B cell (primary cell): ENCODE measurements at regions not wholly inside any gene's neighbourhood (a gene's known extent, or its start where the extent isn't known, plus 50 kb on each side); places are given as distances from the start of the nearest gene placed in this dataset.

Experiments used
- ATAC-seq: fragments of 200-7000 bp; cut with Tn5 transposase; one replicate; pipeline ENCODE4 v1.10.0; 2021; ENCODE audit warnings: low read depth, mild to moderate bottlenecking, moderate number of reproducible peaks, moderate library complexity
- CTCF ChIA-PET: fragments of 350-600 bp; sonication (Branson Sonifier 250); formaldehyde crosslinking; loops from one replicate; lab custom pipeline; 2021; ENCODE audit warnings: antibody characterized with exemption, inconsistent platforms; lab: Charles Lee
- POLR2A ChIA-PET: fragments of 350-600 bp; sonication (Branson Sonifier 250); formaldehyde crosslinking; loops from one replicate; lab custom pipeline; 2021; ENCODE audit warnings: antibody characterized with exemption; lab: Charles Lee
- DNase-seq: peaks from one replicate; pipeline ENCODE4 v3.0.0; 2013
- H2AFZ ChIP-seq: 2 replicates; pipeline ENCODE4 v1.6.1; 2012; ENCODE audit warnings: mild to moderate bottlenecking, low read depth, low read length; ENCODE audit not compliant: insufficient read depth, poor library complexity, severe bottlenecking
- H3K27ac ChIP-seq, 2 donors: 1 replicate in 1 of 2; 2 replicates in 1 of 2; pipeline ENCODE4 v1.5.1; 2012 to 2013; ENCODE audit warnings: low read length in 2 of 2, mild to moderate bottlenecking in 2 of 2, moderate library complexity in 1 of 2
- H3K27me3 ChIP-seq, 4 experiments: fragments of 200-600 bp in 1 of 4; sonication (generic) in 1 of 4; replicated peaks in 1 of 4; 1 replicate in 2 of 4; 2 replicates in 2 of 4; pipeline versions ENCODE4 v1.6.1 to v1.7.0; 2013 to 2016; ENCODE audit warnings: low read length in 3 of 4, mild to moderate bottlenecking in 2 of 4, mixed read lengths in 1 of 4, moderate library complexity in 1 of 4; ENCODE audit not compliant: insufficient read depth in 4 of 4, control insufficient read depth in 3 of 4; ENCODE audit errors: control extremely low read depth in 1 of 4
- H3K36me3 ChIP-seq, 2 experiments: replicated peaks in 1 of 2; 1 replicate in 1 of 2; 2 replicates in 1 of 2; pipeline versions ENCODE4 v1.6.1 to v1.7.1; 2013; ENCODE audit warnings: low read length in 1 of 2; ENCODE audit not compliant: insufficient read depth in 2 of 2, control insufficient read depth in 1 of 2; ENCODE audit errors: control extremely low read depth in 1 of 2, extremely low read depth in 1 of 2
- H3K4me1 ChIP-seq, 2 donors: fragments of 200-600 bp in 1 of 2; sonication (generic) in 1 of 2; 1 replicate in 1 of 2; 2 replicates in 1 of 2; pipeline versions ENCODE4 v1.5.1 to v1.6.1; 2013 to 2017; ENCODE audit warnings: low read length in 2 of 2; ENCODE audit not compliant: control insufficient read depth in 2 of 2, insufficient read depth in 2 of 2
- H3K4me2 ChIP-seq: replicated peaks from 2 replicates; pipeline ENCODE3; 2012; ENCODE audit warnings: mild to moderate bottlenecking, low read depth, low read length; ENCODE audit not compliant: poor library complexity, severe bottlenecking
- H3K4me3 ChIP-seq, 5 experiments: fragments of 200-600 bp in 1 of 5; sonication (generic) in 1 of 5; 1 replicate in 3 of 5; 2 replicates in 2 of 5; pipeline versions ENCODE4 v1.5.1 to v1.7.0; 2011 to 2016; ENCODE audit warnings: low read length in 4 of 5, mild to moderate bottlenecking in 4 of 5, low read depth in 2 of 5, control low read depth in 1 of 5, moderate library complexity in 1 of 5; ENCODE audit not compliant: insufficient read depth in 1 of 5; ENCODE audit errors: control extremely low read depth in 1 of 5, extremely low read depth in 1 of 5
- H3K79me2 ChIP-seq: fragments of 200-600 bp; sonication (generic); one replicate; pipeline ENCODE4 v1.6.0; 2016; ENCODE audit warnings: low read length; ENCODE audit not compliant: control insufficient read depth, insufficient read depth
- H3K9ac ChIP-seq: fragments of 200-600 bp; sonication (generic); 2 replicates; pipeline ENCODE4 v1.6.1; 2017; ENCODE audit warnings: mild to moderate bottlenecking, low read length, moderate library complexity
- H3K9me3 ChIP-seq, 3 donors: one replicate each; pipeline versions ENCODE4 v1.6.1 to v1.7.1; 2013; ENCODE audit warnings: low read length in 2 of 3; ENCODE audit not compliant: control insufficient read depth in 2 of 3, insufficient read depth in 1 of 3; ENCODE audit errors: control extremely low read depth in 1 of 3
- H4K20me1 ChIP-seq: 2 replicates; pipeline ENCODE4 v1.6.0; 2012; ENCODE audit warnings: mild to moderate bottlenecking, low read length; ENCODE audit not compliant: insufficient read depth, control insufficient read depth, poor library complexity, severe bottlenecking
- H3K27ac Mint-ChIP-seq: one replicate; pipeline ENCODE4 v1.8.0; 2021; ENCODE audit warnings: mixed read lengths
- H3K27me3 Mint-ChIP-seq: one replicate; pipeline ENCODE4 v1.8.0; 2021; ENCODE audit warnings: mixed read lengths
- H3K4me1 Mint-ChIP-seq: one replicate; pipeline ENCODE4 v1.8.0; 2021; ENCODE audit warnings: mixed read lengths
- H3K4me3 Mint-ChIP-seq: one replicate; pipeline ENCODE4 v1.8.0; 2021; ENCODE audit warnings: mixed read lengths
- H3K9me3 Mint-ChIP-seq: one replicate; pipeline ENCODE4 v1.8.0; 2022; ENCODE audit warnings: mixed read lengths; ENCODE audit not compliant: insufficient read depth
- EZH2 ChIP-seq: IDR thresholded peaks from 2 replicates; pipeline ENCODE4 v1.6.1; 2012; ENCODE audit warnings: borderline replicate concordance, low read depth, mild to moderate bottlenecking, moderate library complexity, low read length; ENCODE audit not compliant: insufficient read depth, poor library complexity, severe bottlenecking
- WGBS: methylation state at CpG from one replicate; pipeline ENCODE4 v1.1.5; 2013; ENCODE audit warnings: missing lambda C conversion rate; ENCODE audit not compliant: insufficient coverage; 5-methylcytosine and 5-hydroxymethylcytosine counted together
- intact Hi-C: fragments of 100-400 bp; cut with micrococcal nuclease; formaldehyde crosslinking; loops from one replicate; pipeline ENCODE4 v1.10.0; 2022
- TF ChIP-seq, protein P1 (sequence below): fragments of 200-600 bp; IDR thresholded peaks from one replicate; pipeline ENCODE4 v1.8.0; 2022; ENCODE audit warnings: antibody characterized with exemption, mild to moderate bottlenecking

- no peak overlapping the region for H3K4me3 ChIP-seq
- no peaks in the 10 kb centered on the region for H3K4me1 ChIP-seq
- no peak overlapping the region for H3K27ac ChIP-seq
- no peak overlapping the region for H2AFZ ChIP-seq
- WGBS = no CpG with 5 or more reads among the region's 3 CpGs
- no peaks in the 10 kb centered on the region for H3K27me3 ChIP-seq
- Mint-ChIP-seq H3K9me3 (peaks cover 14% of the 10 kb centered on the region), H3K27me3 (no peaks in the 10 kb centered on the region), H3K4me1 (no peaks in the 10 kb centered on the region), H3K27ac (no peak overlapping the region), H3K4me3 (no peak overlapping the region)
- no peak for TF ChIP-seq EZH2
- TF ChIP-seq, protein P1, sequence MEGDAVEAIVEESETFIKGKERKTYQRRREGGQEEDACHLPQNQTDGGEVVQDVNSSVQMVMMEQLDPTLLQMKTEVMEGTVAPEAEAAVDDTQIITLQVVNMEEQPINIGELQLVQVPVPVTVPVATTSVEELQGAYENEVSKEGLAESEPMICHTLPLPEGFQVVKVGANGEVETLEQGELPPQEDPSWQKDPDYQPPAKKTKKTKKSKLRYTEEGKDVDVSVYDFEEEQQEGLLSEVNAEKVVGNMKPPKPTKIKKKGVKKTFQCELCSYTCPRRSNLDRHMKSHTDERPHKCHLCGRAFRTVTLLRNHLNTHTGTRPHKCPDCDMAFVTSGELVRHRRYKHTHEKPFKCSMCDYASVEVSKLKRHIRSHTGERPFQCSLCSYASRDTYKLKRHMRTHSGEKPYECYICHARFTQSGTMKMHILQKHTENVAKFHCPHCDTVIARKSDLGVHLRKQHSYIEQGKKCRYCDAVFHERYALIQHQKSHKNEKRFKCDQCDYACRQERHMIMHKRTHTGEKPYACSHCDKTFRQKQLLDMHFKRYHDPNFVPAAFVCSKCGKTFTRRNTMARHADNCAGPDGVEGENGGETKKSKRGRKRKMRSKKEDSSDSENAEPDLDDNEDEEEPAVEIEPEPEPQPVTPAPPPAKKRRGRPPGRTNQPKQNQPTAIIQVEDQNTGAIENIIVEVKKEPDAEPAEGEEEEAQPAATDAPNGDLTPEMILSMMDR = no peak
- POLR2A ChIA-PET = no interaction called here
- DNase-seq = no peak
- peaks cover 0 to 18% (median 8%) of the 10 kb centered on the region in 3 donors for H3K9me3 ChIP-seq
- no peak overlapping the region for H3K9ac ChIP-seq
- no peaks in the 10 kb centered on the region for H4K20me1 ChIP-seq
- no peak overlapping the region for H3K4me2 ChIP-seq
- intact Hi-C loops = no loop called here
- no peak for ATAC-seq
- H3K36me3 ChIP-seq = no peaks in the 10 kb centered on the region
- no peaks in the 10 kb centered on the region for H3K79me2 ChIP-seq
- CTCF ChIA-PET = no interaction called here
Measured at GRCh38 chr9:80522465-80522864, 950.7 kb downstream of the TLE4 start.

DNA sequence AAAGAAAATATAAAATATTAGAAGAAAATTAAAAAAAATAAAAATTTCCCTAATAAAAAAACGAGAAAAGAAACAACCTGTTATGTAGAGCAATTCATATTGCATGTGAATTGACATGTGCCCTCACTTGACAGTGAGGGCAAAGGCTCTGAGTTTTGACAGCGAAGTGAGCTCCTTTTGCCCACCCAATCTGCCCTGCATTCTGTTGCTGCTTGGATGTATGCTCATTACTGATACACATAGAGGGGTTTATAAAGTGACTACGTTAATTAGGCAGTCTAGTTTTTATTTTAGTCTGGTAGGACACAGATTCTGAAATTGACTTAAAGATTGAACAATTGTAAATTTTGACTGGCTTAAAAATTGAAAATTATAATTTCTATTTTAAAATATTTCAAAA is 949.4 kb downstream of the TLE4 start:
- WGBS = 40% methylated on average over 1 of the region's 3 CpGs
- CTCF ChIA-PET = no interaction called here
- H3K4me2 ChIP-seq = no peak overlapping the region
- no peak overlapping the region for H3K4me3 ChIP-seq
- H4K20me1 ChIP-seq = peaks cover 8% of the 10 kb centered on the region
- H3K4me1 Mint-ChIP-seq = no peaks in the 10 kb centered on the region
- no peaks in the 10 kb centered on the region for H3K4me1 ChIP-seq
- ATAC-seq (no peak), DNase-seq (no peak)
- POLR2A ChIA-PET = no interaction called here
- H3K9me3 Mint-ChIP-seq = peaks cover 9% of the 10 kb centered on the region
- H3K9ac ChIP-seq = no peak overlapping the region
- no peaks in the 10 kb centered on the region for H3K79me2 ChIP-seq
- no peak overlapping the region for H3K27ac ChIP-seq
- H3K9me3 ChIP-seq = peaks cover 0 to 14% (median 3%) of the 10 kb centered on the region in 3 donors
- H2AFZ ChIP-seq = no peak overlapping the region
- H3K4me3 Mint-ChIP-seq = no peak overlapping the region
- intact Hi-C loops = no loop called here
- H3K27ac Mint-ChIP-seq = no peak overlapping the region
- no peaks in the 10 kb centered on the region for H3K27me3 Mint-ChIP-seq
- TF ChIP-seq, protein P1 = no peak
- TF ChIP-seq EZH2 = no peak
- no peaks in the 10 kb centered on the region for H3K27me3 ChIP-seq
- no peaks in the 10 kb centered on the region for H3K36me3 ChIP-seq
